Thyroid gland (tissue), 4 donors: ENCODE measurements at regions not wholly inside any gene's neighbourhood (a gene's known extent, or its start where the extent isn't known, plus 50 kb on each side); places are given as distances from the start of the nearest gene placed in this dataset.

Experiments used
- CTCF ChIP-seq, 6 experiments: fragments of 200-600 bp in 3 of 6; fragments of 450-650 bp in 3 of 6; sonication (generic) in 3 of 6; IDR thresholded peaks; one replicate each; pipeline ENCODE4 v1.5.1; 2016 to 2019; ENCODE audit warnings: antibody characterized with exemption in 6 of 6, mild to moderate bottlenecking in 2 of 6, inconsistent platforms in 1 of 6, moderate library complexity in 1 of 6
- POLR2A ChIP-seq, 2 donors: fragments of 450-650 bp; IDR thresholded peaks; one replicate each; pipeline ENCODE4 v1.6.1; 2017; ENCODE audit warnings: antibody characterized with exemption in 2 of 2, mild to moderate bottlenecking in 2 of 2, moderate library complexity in 1 of 2

DNA sequence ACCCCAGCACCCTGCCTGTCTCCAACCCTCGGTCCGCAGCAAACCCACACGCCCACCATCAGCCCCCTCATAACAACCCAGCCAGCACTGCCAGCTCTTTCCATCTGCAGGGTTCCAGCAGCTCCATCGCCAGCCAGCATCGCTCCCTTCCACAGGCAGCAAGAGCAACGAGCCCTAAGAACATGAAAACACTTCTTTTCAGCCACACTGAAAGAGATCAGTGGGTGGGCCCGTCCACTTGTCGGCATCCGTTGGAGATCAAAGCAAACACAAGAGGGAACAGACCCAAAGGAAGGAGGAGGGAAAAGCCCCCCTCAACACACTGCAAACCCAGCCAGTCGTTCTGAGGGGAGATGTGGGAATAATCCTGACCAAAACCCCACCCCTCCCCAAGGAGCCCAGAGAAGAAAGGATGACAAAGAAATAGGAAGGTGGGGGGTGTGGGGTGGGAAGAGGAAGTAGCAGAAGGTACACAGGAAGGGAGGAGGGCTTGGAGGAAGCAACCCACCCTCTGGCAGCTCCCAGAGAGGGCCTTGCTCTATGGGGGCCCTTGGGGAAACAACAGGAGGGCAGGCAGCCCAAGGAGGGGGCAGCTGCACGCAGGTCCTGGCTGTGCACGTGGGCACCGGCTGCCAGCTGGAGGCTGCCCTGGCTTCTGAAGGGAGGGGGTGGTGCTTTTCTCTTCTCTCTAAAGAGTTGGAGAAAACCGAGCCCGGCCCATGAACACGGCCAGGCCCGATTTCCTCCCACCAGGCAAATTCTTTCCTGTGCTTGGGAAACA is 473.6 kb upstream of the PROK2 start:
- TF ChIP-seq POLR2A (IDR thresholded peaks at IDR 0.05) (no peak), CTCF (IDR thresholded peaks at IDR 0.05) (no peak)
